SH-SY5Y (cell line): ENCODE measurements at regions not wholly inside any gene's neighbourhood (a gene's known extent, or its start where the extent isn't known, plus 50 kb on each side); places are given as distances from the start of the nearest gene placed in this dataset.

Source experiments
- GATA2 ChIP-seq: IDR thresholded peaks from 2 replicates; pipeline ENCODE4 v1.6.1; 2011; ENCODE audit warnings: mild to moderate bottlenecking, low read depth, low read length
- GATA3 ChIP-seq: IDR thresholded peaks from 2 replicates; pipeline ENCODE4 v1.6.1; 2011; ENCODE audit warnings: low read depth, mild to moderate bottlenecking, low read length, moderate library complexity

DNA sequence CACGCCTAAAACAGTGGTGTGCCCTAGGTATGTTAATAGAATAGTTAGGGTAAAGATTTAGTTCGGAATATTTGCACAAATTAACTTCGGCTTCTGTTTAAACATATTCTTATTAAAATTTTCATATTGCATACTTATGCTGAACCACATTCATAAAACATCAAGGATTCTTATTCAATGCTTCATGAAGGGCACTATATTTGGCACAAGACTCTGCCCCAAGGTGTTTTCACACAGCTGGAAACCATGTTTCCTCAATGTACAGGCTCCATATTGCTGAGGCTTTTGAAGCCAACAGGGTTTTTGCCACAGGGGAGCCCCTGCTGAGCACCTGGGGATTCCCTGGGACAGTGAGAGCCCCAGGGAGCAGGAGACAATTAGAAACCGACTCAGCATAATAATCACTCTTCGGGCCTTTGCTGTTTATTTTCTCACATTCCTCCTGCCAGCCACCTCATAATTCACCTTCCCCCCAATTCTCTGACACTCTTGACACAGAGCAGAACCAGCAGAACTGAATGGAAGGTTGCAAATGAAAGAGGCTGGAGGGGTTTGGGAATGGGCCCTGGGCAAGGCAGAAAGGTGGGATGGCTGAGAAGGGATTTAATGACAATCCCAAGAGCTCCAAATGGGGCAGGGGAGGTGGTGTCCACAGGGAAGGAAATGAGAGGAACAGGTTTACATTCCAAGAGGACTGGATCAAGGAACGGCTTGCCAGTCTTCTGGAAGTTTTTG lies 72.3 kb upstream of the POMP start:
- TF ChIP-seq GATA2, result no peak
- TF ChIP-seq GATA3, result no peak
